K562 (cell line): ENCODE measurements at regions not wholly inside any gene's neighbourhood (a gene's known extent, or its start where the extent isn't known, plus 50 kb on each side); places are given as distances from the start of the nearest gene placed in this dataset.

Experiments used
- ATAC-seq: fragments of 200-7000 bp; cut with Tn5 transposase; 3 replicates; pipeline ENCODE4 v1.9.1; 2020; ENCODE audit warnings: moderate library complexity
- BruUV-seq: library from RNA; stranded (reverse); fragments of 400-500 nt; replicated peaks from 2 replicates; lab custom pipeline; 2021; lab: Mats Ljungman, UMichigan
- CTCF ChIA-PET: fragments of 300-600 bp; formaldehyde crosslinking; extraction: SDS; loops from one replicate; lab custom pipeline; 2021; ENCODE audit warnings: low intra/inter-chr PET ratio; lab: Yijun Ruan, JAX
- POLR2A ChIA-PET: fragments of 300-600, 350-650 bp; sonication (Branson Sonifier 250); formaldehyde crosslinking; extraction: SDS; loops from one replicate; lab custom pipeline; 2021; ENCODE audit warnings: antibody characterized with exemption, inconsistent platforms; lab: Yijun Ruan, JAX
- DNase-seq, 4 experiments: peaks; one replicate each; pipeline versions ENCODE4 v3.0.0 to v3.0.0-alpha.2; 2011 to 2018; ENCODE audit warnings: low spot score in 3 of 4, mixed read lengths in 3 of 4; ENCODE audit errors: extremely low read depth in 1 of 4
- FAIRE-seq: peaks from 2 replicates; lab custom pipeline; 2011; peaks lifted over from hg19 to GRCh38; lab: Jason Lieb, UNC
- H2AFZ ChIP-seq: 2 replicates; pipeline ENCODE4 v1.6.0; 2011; ENCODE audit warnings: low read depth, low read length, control low read depth, inconsistent platforms
- H3K27ac ChIP-seq: fragments of 200-600 bp; 3 replicates; pipeline ENCODE4 v1.8.0; 2011; ENCODE audit warnings: low read depth, mild to moderate bottlenecking, control low read depth, inconsistent platforms, low read length, moderate library complexity, mixed read lengths; ENCODE audit errors: extremely low read depth
- H3K27me3 ChIP-seq, 2 experiments: fragments of 300-600 bp in 1 of 2; 2 replicates in 1 of 2; 3 replicates in 1 of 2; pipeline versions ENCODE4 v1.6.0 to v1.8.0; 2011; ENCODE audit warnings: inconsistent platforms in 2 of 2, low read length in 2 of 2, mild to moderate bottlenecking in 1 of 2, mixed read lengths in 1 of 2, moderate library complexity in 1 of 2; ENCODE audit not compliant: control insufficient read depth in 2 of 2, insufficient read depth in 2 of 2
- H3K36me3 ChIP-seq: fragments of 300-600 bp; 3 replicates; pipeline ENCODE4 v1.8.0; 2011; ENCODE audit warnings: mild to moderate bottlenecking, low read length, inconsistent platforms; ENCODE audit not compliant: control insufficient read depth, insufficient read depth
- H3K4me1 ChIP-seq, 2 experiments: fragments of 200-600 bp in 1 of 2; replicated peaks in 1 of 2; 2 replicates in 1 of 2; 3 replicates in 1 of 2; pipeline versions ENCODE4 v1.5.1 to v1.8.0; 2011; ENCODE audit warnings: inconsistent platforms in 2 of 2, low read length in 2 of 2, mild to moderate bottlenecking in 1 of 2, mixed read lengths in 1 of 2, moderate library complexity in 1 of 2; ENCODE audit not compliant: control insufficient read depth in 2 of 2, insufficient read depth in 2 of 2
- H3K4me2 ChIP-seq: 2 replicates; pipeline ENCODE4 v1.6.1; 2011; ENCODE audit warnings: low read length, control low read depth, inconsistent platforms, mixed read lengths; ENCODE audit not compliant: insufficient read depth
- H3K4me3 ChIP-seq: fragments of 200-600 bp; sonication (generic), shearing (Covaris generic); 2 replicates; pipeline ENCODE4 v1.5.1; 2016; ENCODE audit warnings: control low read depth, inconsistent platforms
- H3K79me2 ChIP-seq: fragments of 200-600 bp; 3 replicates; pipeline ENCODE4 v1.8.0; 2011; ENCODE audit warnings: low read length, inconsistent platforms; ENCODE audit not compliant: control insufficient read depth, insufficient read depth
- H3K9ac ChIP-seq, 2 experiments: 2 replicates each; pipeline versions ENCODE4 v1.6.0 to v1.6.1; 2011; ENCODE audit warnings: low read depth in 2 of 2, low read length in 2 of 2, control low read depth in 1 of 2, inconsistent platforms in 1 of 2, mild to moderate bottlenecking in 1 of 2, mixed read lengths in 1 of 2; ENCODE audit not compliant: insufficient read depth in 1 of 2
- H3K9me1 ChIP-seq: one replicate; pipeline ENCODE4 v1.6.0; 2011; ENCODE audit warnings: inconsistent platforms, mild to moderate bottlenecking, low read length, moderate library complexity; ENCODE audit not compliant: control insufficient read depth, insufficient read depth
- H3K9me3 ChIP-seq: replicated peaks from 2 replicates; pipeline ENCODE4 v1.5.1; 2011; ENCODE audit warnings: low read depth, low read length, inconsistent platforms; ENCODE audit not compliant: control insufficient read depth, insufficient read depth
- H4K20me1 ChIP-seq: replicated peaks from 2 replicates; pipeline ENCODE4 v1.6.1; 2011; ENCODE audit warnings: low read length, inconsistent platforms, mixed read lengths; ENCODE audit not compliant: control insufficient read depth, insufficient read depth
- C11orf30 ChIP-seq: fragments of 450-650 bp; IDR thresholded peaks from 2 replicates; pipeline ENCODE4 v1.6.1; 2016; ENCODE audit warnings: low read depth, mild to moderate bottlenecking
- CSDE1 ChIP-seq, 2 experiments: fragments of 450-650 bp; IDR thresholded peaks; 2 replicates each; pipeline ENCODE4 v1.6.1; 2016; ENCODE audit warnings: mild to moderate bottlenecking in 1 of 2
- EP400 ChIP-seq: fragments of 450-650 bp; IDR thresholded peaks from 2 replicates; pipeline ENCODE4 v1.6.1; 2017; ENCODE audit warnings: antibody characterized with exemption, mild to moderate bottlenecking, moderate library complexity
- GTF2A2 ChIP-seq: IDR thresholded peaks from 2 replicates; pipeline ENCODE4 v1.6.1; 2016; ENCODE audit warnings: mild to moderate bottlenecking, missing genetic modification characterization, missing compliant biosample characterization
- HSF4 ChIP-seq: fragments of 250-450 bp; sonication (Bioruptor Pico); IDR thresholded peaks from 2 replicates; pipeline ENCODE4 v2.1.2; 2022; ENCODE audit warnings: mild to moderate bottlenecking, moderate library complexity, borderline replicate concordance
- IFI16 ChIP-seq: fragments of 250-450 bp; sonication (Bioruptor Pico); IDR thresholded peaks from 2 replicates; pipeline ENCODE4 v2.1.2; 2022; ENCODE audit warnings: mild to moderate bottlenecking, inconsistent platforms
- KLF1 ChIP-seq: fragments of 450-650 bp; IDR thresholded peaks from 2 replicates; pipeline ENCODE4 v1.6.1; 2016; ENCODE audit warnings: missing genetic modification characterization, missing compliant biosample characterization
- LEF1 ChIP-seq: fragments of 450-650 bp; IDR thresholded peaks from 2 replicates; pipeline ENCODE4 v1.6.1; 2016; ENCODE audit warnings: mild to moderate bottlenecking
- MAFF ChIP-seq: IDR thresholded peaks from 2 replicates; pipeline ENCODE4 v1.6.1; 2012; ENCODE audit warnings: low read length, improper control_type of control experiment
- MED1 ChIP-seq: sonication (generic); formaldehyde crosslinking; IDR thresholded peaks from 2 replicates; pipeline ENCODE4 v1.8.1; 2023; ENCODE audit warnings: missing genetic modification reagents, borderline replicate concordance
- TAF9B ChIP-seq: fragments of 450-650 bp; IDR thresholded peaks from 2 replicates; pipeline ENCODE4 v1.6.1; 2018; ENCODE audit warnings: mild to moderate bottlenecking; ENCODE audit not compliant: partially characterized antibody
- TBL1XR1 ChIP-seq, 2 experiments: IDR thresholded peaks; 2 replicates each; pipeline ENCODE4 v1.6.1; 2012; ENCODE audit warnings: improper control_type of control experiment in 2 of 2, low read length in 2 of 2, mild to moderate bottlenecking in 1 of 2
- ZFX ChIP-seq: sonication (generic); formaldehyde crosslinking; IDR thresholded peaks from 2 replicates; pipeline ENCODE4 v1.8.0; 2022; ENCODE audit warnings: mild to moderate bottlenecking, missing genetic modification reagents, moderate library complexity
- ZNF12 ChIP-seq: sonication (generic); formaldehyde crosslinking; IDR thresholded peaks from 2 replicates; pipeline ENCODE4 v1.4.0; 2020; ENCODE audit warnings: mild to moderate bottlenecking, missing genetic modification reagents
- ZNF140 ChIP-seq: fragments of 250-450 bp; sonication (Bioruptor Pico); IDR thresholded peaks from 2 replicates; pipeline ENCODE4 v1.8.0; 2021; ENCODE audit warnings: moderate library complexity, mild to moderate bottlenecking, inconsistent platforms
- ZNF217 ChIP-seq: sonication (generic); formaldehyde crosslinking; IDR thresholded peaks from 2 replicates; pipeline ENCODE4 v1.8.0; 2022; ENCODE audit warnings: mild to moderate bottlenecking, missing genetic modification reagents
- ZNF644 ChIP-seq: fragments of 200-800 bp; sonication (Bioruptor generic); IDR thresholded peaks from 2 replicates; pipeline ENCODE4 v1.6.1; 2016; ENCODE audit warnings: low read depth, missing genetic modification characterization, missing compliant biosample characterization
- ZNF717 ChIP-seq: fragments of 250-450 bp; sonication (Bioruptor Pico); IDR thresholded peaks from 2 replicates; pipeline ENCODE4 v1.5.0; 2021
- WGBS: fragments of 100-300 bp; shearing (Covaris generic); methylation state at CpG from one replicate; pipeline ENCODE4 v1.1.6; 2016; ENCODE audit warnings: low coverage, mixed read lengths; ENCODE audit not compliant: insufficient coverage; ENCODE audit errors: missing lambda C conversion rate; 5-methylcytosine and 5-hydroxymethylcytosine counted together
- in situ Hi-C: fragments of 300-500 bp; cut with MboI; formaldehyde crosslinking; loops from 4 replicates; pipeline ENCODE4 v1.15.0; 2018; ENCODE audit warnings: inconsistent platforms, mixed read lengths
- intact Hi-C: fragments of 100-400 bp; cut with micrococcal nuclease; formaldehyde crosslinking; loops from 2 replicates; pipeline ENCODE4 v1.14.2; 2022
- TF ChIP-seq, protein P1 (sequence below): fragments of 200-800 bp; sonication (Bioruptor generic); IDR thresholded peaks from 2 replicates; pipeline ENCODE4 v1.6.1; 2017; ENCODE audit warnings: missing genetic modification characterization, missing compliant biosample characterization

DNA sequence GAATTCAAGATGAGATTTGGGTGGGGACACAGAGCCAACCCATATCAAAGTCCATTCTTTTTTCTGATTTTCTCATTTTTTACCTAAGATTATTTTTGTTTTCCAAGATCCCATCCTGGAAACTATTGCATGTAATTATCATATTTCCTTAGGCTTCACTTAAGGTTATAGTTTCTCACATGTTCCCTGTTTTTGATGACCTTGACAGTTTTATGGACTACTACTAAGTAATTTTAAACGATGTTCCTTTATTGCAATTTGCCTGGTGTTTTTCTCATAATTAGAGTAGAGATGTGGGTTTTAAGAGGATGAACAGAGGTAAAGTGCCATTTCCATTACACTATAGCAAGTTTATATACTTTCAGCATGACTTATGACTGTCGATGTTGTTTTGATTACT, 795.1 kb downstream of the FAT4 start (continued):
- 0 out of 2 replicates have a peak, but pooled peaks have one; percentile 7 for TF ChIP-seq MAFF
- TF ChIP-seq ZNF140 (CRISPR knock-in tag) = no peak
- peak; percentile 27; the same call in 1 of the 2 replicates for TF ChIP-seq C11orf30
- no peak for TF ChIP-seq MED1 (CRISPR knock-in tag)

DNA sequence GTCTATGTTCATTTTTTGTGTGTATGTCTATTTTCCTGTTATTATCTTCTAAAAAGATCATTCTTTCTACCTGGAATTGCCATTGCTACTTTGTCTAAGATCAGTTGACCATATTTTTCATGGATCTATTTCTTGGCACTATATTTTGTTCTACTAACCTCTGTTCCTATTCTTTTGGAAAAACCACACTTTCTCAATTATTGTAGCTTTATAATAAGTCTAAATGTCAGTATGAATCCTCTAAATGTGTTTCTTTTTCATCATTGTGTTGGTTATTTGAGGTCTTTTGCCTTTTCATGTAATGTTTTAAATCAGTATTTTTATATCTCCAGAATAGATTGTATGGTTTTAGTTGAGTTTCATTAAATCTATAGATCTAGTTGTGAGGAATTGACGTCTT, 798.3 kb downstream of the FAT4 start:
- Histone ChIP-seq H3K9me3 (no peaks in the 10 kb centered on the region), H2AFZ (no peak overlapping the region), H3K9me1 (no peaks in the 10 kb centered on the region), H3K79me2 (no peaks in the 10 kb centered on the region), H3K27ac (no peak overlapping the region), H3K9ac (no peak overlapping the region), H3K4me2 (no peak overlapping the region), H3K27me3 (no peaks in the 10 kb centered on the region), H3K4me1 (no peaks in the 10 kb centered on the region), H4K20me1 (no peaks in the 10 kb centered on the region), H3K36me3 (no peaks in the 10 kb centered on the region), H3K4me3 (no peak overlapping the region)
- intact Hi-C loops = no loop called here
- BruUV-seq = no TSS peak
- no peak for ATAC-seq
- POLR2A ChIA-PET = no interaction called here
- WGBS = 0% methylated on average over 1 of the region's 1 CpG
- no peak for TF ChIP-seq ZNF12 (CRISPR knock-in tag)
- no peak for TF ChIP-seq GTF2A2
- TF ChIP-seq, protein P1, sequence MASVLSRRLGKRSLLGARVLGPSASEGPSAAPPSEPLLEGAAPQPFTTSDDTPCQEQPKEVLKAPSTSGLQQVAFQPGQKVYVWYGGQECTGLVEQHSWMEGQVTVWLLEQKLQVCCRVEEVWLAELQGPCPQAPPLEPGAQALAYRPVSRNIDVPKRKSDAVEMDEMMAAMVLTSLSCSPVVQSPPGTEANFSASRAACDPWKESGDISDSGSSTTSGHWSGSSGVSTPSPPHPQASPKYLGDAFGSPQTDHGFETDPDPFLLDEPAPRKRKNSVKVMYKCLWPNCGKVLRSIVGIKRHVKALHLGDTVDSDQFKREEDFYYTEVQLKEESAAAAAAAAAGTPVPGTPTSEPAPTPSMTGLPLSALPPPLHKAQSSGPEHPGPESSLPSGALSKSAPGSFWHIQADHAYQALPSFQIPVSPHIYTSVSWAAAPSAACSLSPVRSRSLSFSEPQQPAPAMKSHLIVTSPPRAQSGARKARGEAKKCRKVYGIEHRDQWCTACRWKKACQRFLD = no peak
- TF ChIP-seq TAF9B = no peak
- no peak for TF ChIP-seq EP400
- TF ChIP-seq KLF1 (tag) = no peak
- TF ChIP-seq TBL1XR1 (IDR thresholded peaks at IDR 0.05; ENCODE audit: low read length in 2 of 2) = no peak
- no peak for TF ChIP-seq HSF4 (CRISPR knock-in tag)
- no peak for TF ChIP-seq ZNF644
- no peak for TF ChIP-seq ZFX (CRISPR knock-in tag)
- TF ChIP-seq LEF1 = no peak
- no peak for TF ChIP-seq CSDE1 (IDR thresholded peaks at IDR 0.05)
- no peak for TF ChIP-seq ZNF717 (CRISPR knock-in tag)
- TF ChIP-seq IFI16 (CRISPR knock-in tag) = no peak
- no peak for TF ChIP-seq ZNF217 (CRISPR knock-in tag)
- DNase-seq = no peak
- in situ Hi-C loops = no loop called here
- no peak for FAIRE-seq
- CTCF ChIA-PET = no interaction called here
